OCI-LY1 (cell line): ENCODE measurements at regions not wholly inside any gene's neighbourhood (a gene's known extent, or its start where the extent isn't known, plus 50 kb on each side); places are given as distances from the start of the nearest gene placed in this dataset.

Experiments used
- H2AFZ ChIP-seq: fragments of 200-600 bp; sonication (generic), shearing (Covaris generic); 2 replicates; pipeline ENCODE4 v1.6.0; 2014; ENCODE audit warnings: antibody characterized with exemption, mild to moderate bottlenecking, low read length
- H3F3A ChIP-seq: fragments of 200-600 bp; sonication (generic), shearing (Covaris generic); 2 replicates; pipeline ENCODE4 v1.6.0; 2014; ENCODE audit warnings: mild to moderate bottlenecking, antibody characterized with exemption, low read length, moderate library complexity; ENCODE audit not compliant: insufficient read depth
- H3K27ac ChIP-seq: fragments of 200-600 bp; sonication (generic); 2 replicates; pipeline ENCODE4 v1.5.1; 2014; ENCODE audit warnings: low read length, mixed run types, mild to moderate bottlenecking, low read depth; ENCODE audit not compliant: poor library complexity, severe bottlenecking
- H3K27me3 ChIP-seq: fragments of 200-600 bp; sonication (generic); 2 replicates; pipeline ENCODE4 v1.6.0; 2014; ENCODE audit warnings: antibody characterized with exemption, mild to moderate bottlenecking, low read length, moderate library complexity; ENCODE audit not compliant: insufficient read depth
- H3K36me3 ChIP-seq: fragments of 200-600 bp; sonication (generic); 2 replicates; pipeline ENCODE4 v1.6.1; 2014; ENCODE audit warnings: mild to moderate bottlenecking, antibody characterized with exemption, low read length, moderate library complexity, mixed read lengths; ENCODE audit not compliant: insufficient read depth
- H3K4me1 ChIP-seq: fragments of 200-600 bp; sonication (generic); 2 replicates; pipeline ENCODE4 v1.5.1; 2014; ENCODE audit warnings: mild to moderate bottlenecking, low read length, moderate library complexity; ENCODE audit not compliant: insufficient read depth, severe bottlenecking
- H3K4me2 ChIP-seq: fragments of 200-600 bp; sonication (generic), shearing (Covaris generic); 2 replicates; pipeline ENCODE4 v1.6.1; 2014; ENCODE audit warnings: low read length
- H3K4me3 ChIP-seq: fragments of 200-600 bp; sonication (generic); 2 replicates; pipeline ENCODE4 v1.5.1; 2014; ENCODE audit warnings: low read length, low read depth, mild to moderate bottlenecking, mixed read lengths; ENCODE audit not compliant: poor library complexity, severe bottlenecking
- H3K79me2 ChIP-seq: fragments of 200-600 bp; shearing (Covaris generic); 2 replicates; pipeline ENCODE4 v1.6.1; 2016; ENCODE audit warnings: mixed run types, low read length, mixed read lengths; ENCODE audit not compliant: insufficient read depth
- H3K9ac ChIP-seq: fragments of 200-600 bp; sonication (generic), shearing (Covaris generic); 2 replicates; pipeline ENCODE4 v1.6.1; 2014; ENCODE audit warnings: mild to moderate bottlenecking, low read length, mixed read lengths
- H3K9me2 ChIP-seq: fragments of 200-600 bp; sonication (generic), shearing (Covaris generic); 2 replicates; pipeline ENCODE4 v1.6.1; 2014; ENCODE audit warnings: low read depth, mild to moderate bottlenecking, low read length, mixed read lengths
- H3K9me3 ChIP-seq: fragments of 200-600 bp; shearing (Covaris generic); 2 replicates; pipeline ENCODE4 v1.6.1; 2014; ENCODE audit warnings: low read length, mixed read lengths
- H4K20me1 ChIP-seq: fragments of 200-600 bp; sonication (generic), shearing (Covaris generic); 2 replicates; pipeline ENCODE4 v1.6.0; 2016; ENCODE audit warnings: mild to moderate bottlenecking, low read length; ENCODE audit not compliant: insufficient read depth
- EZH2 ChIP-seq: fragments of 200-600 bp; sonication (generic), shearing (Covaris generic); IDR thresholded peaks from 2 replicates; pipeline ENCODE4 v1.8.0; 2017; ENCODE audit warnings: borderline replicate concordance, mixed run types, mild to moderate bottlenecking, antibody characterized with exemption, low read length, moderate library complexity, mixed read lengths
- TF ChIP-seq, protein P1 (sequence below): fragments of 200-600 bp; sonication (generic), shearing (Covaris generic); IDR thresholded peaks from 2 replicates; pipeline ENCODE4 v1.5.1; 2017; ENCODE audit warnings: mild to moderate bottlenecking, antibody characterized with exemption, low read length, moderate library complexity, mixed read lengths

DNA sequence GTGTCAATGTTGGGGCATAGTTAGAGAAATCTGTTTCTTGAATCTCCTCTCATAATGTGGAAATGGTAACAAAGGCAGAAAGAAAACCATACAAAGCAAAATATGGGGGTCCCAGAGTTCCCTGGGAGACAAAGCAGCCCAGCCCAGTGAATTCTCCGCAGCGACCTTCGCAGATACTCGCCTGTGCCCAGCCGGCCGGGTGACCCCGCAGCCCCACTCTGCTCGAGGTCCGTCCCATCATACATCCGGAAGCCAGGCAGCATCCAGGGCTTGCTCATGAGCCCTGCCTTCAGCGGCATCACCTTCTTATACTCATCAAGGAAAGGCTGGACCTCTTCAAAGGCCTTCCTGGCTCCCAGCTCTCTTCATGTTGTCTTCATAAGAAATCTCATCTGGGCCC, 774.8 kb upstream of the ID2 start:
- Histone ChIP-seq H3K4me3 (no peak overlapping the region), H4K20me1 (no peaks in the 10 kb centered on the region), H3K9me2 (no peaks in the 10 kb centered on the region), H3K27ac (no peak overlapping the region), H3K36me3 (no peaks in the 10 kb centered on the region), H3F3A (no peaks in the 10 kb centered on the region), H3K79me2 (no peaks in the 10 kb centered on the region), H3K9ac (no peak overlapping the region), H3K9me3 (no peaks in the 10 kb centered on the region), H3K4me1 (peaks cover 22% of the 10 kb centered on the region), H3K4me2 (no peak overlapping the region), H3K27me3 (no peaks in the 10 kb centered on the region), H2AFZ (no peak overlapping the region)
- TF ChIP-seq, protein P1, sequence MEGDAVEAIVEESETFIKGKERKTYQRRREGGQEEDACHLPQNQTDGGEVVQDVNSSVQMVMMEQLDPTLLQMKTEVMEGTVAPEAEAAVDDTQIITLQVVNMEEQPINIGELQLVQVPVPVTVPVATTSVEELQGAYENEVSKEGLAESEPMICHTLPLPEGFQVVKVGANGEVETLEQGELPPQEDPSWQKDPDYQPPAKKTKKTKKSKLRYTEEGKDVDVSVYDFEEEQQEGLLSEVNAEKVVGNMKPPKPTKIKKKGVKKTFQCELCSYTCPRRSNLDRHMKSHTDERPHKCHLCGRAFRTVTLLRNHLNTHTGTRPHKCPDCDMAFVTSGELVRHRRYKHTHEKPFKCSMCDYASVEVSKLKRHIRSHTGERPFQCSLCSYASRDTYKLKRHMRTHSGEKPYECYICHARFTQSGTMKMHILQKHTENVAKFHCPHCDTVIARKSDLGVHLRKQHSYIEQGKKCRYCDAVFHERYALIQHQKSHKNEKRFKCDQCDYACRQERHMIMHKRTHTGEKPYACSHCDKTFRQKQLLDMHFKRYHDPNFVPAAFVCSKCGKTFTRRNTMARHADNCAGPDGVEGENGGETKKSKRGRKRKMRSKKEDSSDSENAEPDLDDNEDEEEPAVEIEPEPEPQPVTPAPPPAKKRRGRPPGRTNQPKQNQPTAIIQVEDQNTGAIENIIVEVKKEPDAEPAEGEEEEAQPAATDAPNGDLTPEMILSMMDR, result no peak
- no peak for TF ChIP-seq EZH2

DNA sequence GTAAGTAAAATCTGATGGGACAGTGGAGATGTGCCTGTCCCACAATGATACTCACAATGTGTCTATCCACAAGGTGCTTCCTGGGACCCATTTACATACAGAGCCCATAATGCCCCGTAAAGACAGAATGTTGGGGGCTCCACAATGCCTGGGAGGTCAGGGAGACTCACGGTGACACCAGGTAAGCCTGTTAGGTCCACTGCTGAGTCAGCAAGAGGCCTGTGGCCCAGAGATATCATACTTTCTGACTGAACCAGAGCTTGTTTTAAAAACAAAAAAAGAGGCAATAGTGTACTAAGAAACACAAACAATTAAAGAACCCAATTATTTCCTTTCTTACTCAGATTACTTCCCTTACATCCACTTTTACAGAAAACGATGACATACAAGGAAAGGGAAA, 771.1 kb upstream of the ID2 start:
- Histone ChIP-seq H3K4me1 (peaks cover 27% of the 10 kb centered on the region), H3K4me2 (no peak overlapping the region), H3F3A (no peaks in the 10 kb centered on the region), H3K27ac (no peak overlapping the region), H3K9me3 (no peaks in the 10 kb centered on the region), H3K4me3 (no peak overlapping the region), H2AFZ (no peak overlapping the region), H3K9ac (no peak overlapping the region), H3K79me2 (no peaks in the 10 kb centered on the region), H3K36me3 (no peaks in the 10 kb centered on the region), H3K9me2 (no peaks in the 10 kb centered on the region), H4K20me1 (no peaks in the 10 kb centered on the region), H3K27me3 (no peaks in the 10 kb centered on the region)
- TF ChIP-seq, protein P1, result no peak
- no peak for TF ChIP-seq EZH2

DNA sequence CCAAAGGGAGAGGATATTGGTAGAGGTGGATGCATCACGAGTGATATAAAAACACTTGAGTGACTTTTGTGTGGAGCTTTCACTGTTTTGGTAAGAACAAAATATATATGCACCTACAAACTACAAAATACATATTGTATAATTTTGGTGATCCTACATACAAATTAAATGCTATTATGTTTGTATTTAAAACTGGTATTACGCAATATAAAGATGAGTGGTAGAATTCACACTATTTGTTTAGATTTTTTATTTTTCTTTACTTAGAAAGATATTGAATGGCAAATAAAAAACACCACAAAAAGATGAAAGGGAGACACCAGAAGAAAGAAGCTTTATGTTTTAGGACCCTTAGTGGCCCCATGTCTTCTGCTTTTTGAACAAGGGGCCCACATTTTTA, 770.7 kb upstream of the ID2 start:
- no peaks in the 10 kb centered on the region for H3K36me3 ChIP-seq

More for the DNA sequence above, 770.7 kb upstream of the ID2 start:
- Histone ChIP-seq H3K27ac (no peak overlapping the region), H2AFZ (no peak overlapping the region), H4K20me1 (no peaks in the 10 kb centered on the region), H3K4me2 (no peak overlapping the region), H3K4me1 (peaks cover 27% of the 10 kb centered on the region), H3K9me3 (no peaks in the 10 kb centered on the region), H3K79me2 (no peaks in the 10 kb centered on the region), H3K27me3 (no peaks in the 10 kb centered on the region), H3K9ac (no peak overlapping the region), H3F3A (no peaks in the 10 kb centered on the region), H3K9me2 (no peaks in the 10 kb centered on the region), H3K4me3 (no peak overlapping the region)
- TF ChIP-seq EZH2, result no peak
- TF ChIP-seq, protein P1, result no peak
